Testis (tissue), 2 donors: ENCODE measurements at regions not wholly inside any gene's neighbourhood (a gene's known extent, or its start where the extent isn't known, plus 50 kb on each side); places are given as distances from the start of the nearest gene placed in this dataset.

ENCODE experiments used
- POLR2A ChIP-seq: fragments of 450-650 bp; IDR thresholded peaks from one replicate; pipeline ENCODE4 v1.6.1; 2017; ENCODE audit warnings: antibody characterized with exemption, mild to moderate bottlenecking, moderate library complexity
- TF ChIP-seq, protein P1 (sequence below), 3 experiments: fragments of 450-650 bp in 2 of 3; fragments of 200-600 bp in 1 of 3; sonication (generic) in 1 of 3; IDR thresholded peaks; one replicate each; pipeline ENCODE4 v1.5.1; 2016 to 2019; ENCODE audit warnings: antibody characterized with exemption in 3 of 3, mild to moderate bottlenecking in 2 of 3, moderate library complexity in 1 of 3

DNA sequence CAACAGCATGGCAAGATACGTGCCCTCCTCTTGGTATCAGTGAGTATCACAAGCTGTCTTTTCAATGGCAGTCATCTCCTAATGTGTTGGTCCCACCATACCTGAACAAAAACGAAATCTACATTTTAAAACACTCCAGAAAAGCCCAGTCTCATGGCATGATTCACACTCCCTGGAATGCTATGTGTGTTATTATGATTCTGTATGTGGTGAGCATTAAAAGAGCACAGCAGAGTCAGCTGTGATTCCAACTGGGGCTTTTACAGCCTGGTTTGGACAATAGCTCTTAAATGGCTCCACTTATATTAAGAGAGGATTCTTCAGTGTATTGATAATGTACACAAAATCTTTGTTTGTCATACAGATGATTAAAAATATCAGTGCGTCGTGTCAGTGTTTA is 274.1 kb upstream of the GK2 start:
- TF ChIP-seq, protein P1, sequence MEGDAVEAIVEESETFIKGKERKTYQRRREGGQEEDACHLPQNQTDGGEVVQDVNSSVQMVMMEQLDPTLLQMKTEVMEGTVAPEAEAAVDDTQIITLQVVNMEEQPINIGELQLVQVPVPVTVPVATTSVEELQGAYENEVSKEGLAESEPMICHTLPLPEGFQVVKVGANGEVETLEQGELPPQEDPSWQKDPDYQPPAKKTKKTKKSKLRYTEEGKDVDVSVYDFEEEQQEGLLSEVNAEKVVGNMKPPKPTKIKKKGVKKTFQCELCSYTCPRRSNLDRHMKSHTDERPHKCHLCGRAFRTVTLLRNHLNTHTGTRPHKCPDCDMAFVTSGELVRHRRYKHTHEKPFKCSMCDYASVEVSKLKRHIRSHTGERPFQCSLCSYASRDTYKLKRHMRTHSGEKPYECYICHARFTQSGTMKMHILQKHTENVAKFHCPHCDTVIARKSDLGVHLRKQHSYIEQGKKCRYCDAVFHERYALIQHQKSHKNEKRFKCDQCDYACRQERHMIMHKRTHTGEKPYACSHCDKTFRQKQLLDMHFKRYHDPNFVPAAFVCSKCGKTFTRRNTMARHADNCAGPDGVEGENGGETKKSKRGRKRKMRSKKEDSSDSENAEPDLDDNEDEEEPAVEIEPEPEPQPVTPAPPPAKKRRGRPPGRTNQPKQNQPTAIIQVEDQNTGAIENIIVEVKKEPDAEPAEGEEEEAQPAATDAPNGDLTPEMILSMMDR (IDR thresholded peaks at IDR 0.05), result no peak
- no peak for TF ChIP-seq POLR2A
